ENCODE measurements at regions not wholly inside any gene's neighbourhood (a gene's known extent, or its start where the extent isn't known, plus 50 kb on each side); places are given as distances from the start of the nearest gene placed in this dataset.
A peak's percentile ranks its signal among the peaks of the same experiment; 100 is the strongest.

- no peak overlapping the region for H3K4me3 ChIP-seq (ENCODE audit: low read depth, low read length)
- TF ChIP-seq CTCF (IDR thresholded peaks at IDR 0.05; ENCODE audit: insufficient read depth, low read depth, low read length) = peak; percentile 82
- peak; percentile 62 for DNase-seq (ENCODE audit: low read depth)
These were observed 100.8 kb downstream of the CCER1 start for GRCh38 chr12:90854136-90854689.

- no peak for TF ChIP-seq CTCF (IDR thresholded peaks at IDR 0.05; ENCODE audit: insufficient read depth, low read depth, low read length)
- no peak for DNase-seq (ENCODE audit: low read depth)
- H3K4me3 ChIP-seq (ENCODE audit: low read depth, low read length) = no peak overlapping the region
These were observed 102.9 kb downstream of the CCER1 start for GRCh38 chr12:90851800-90852718.

- no peak for TF ChIP-seq CTCF (IDR thresholded peaks at IDR 0.05; ENCODE audit: insufficient read depth, low read depth, low read length)
- no peak overlapping the region for H3K4me3 ChIP-seq (ENCODE audit: low read depth, low read length)
- peak; percentile 12 for DNase-seq (ENCODE audit: low read depth)
These were observed 112.5 kb downstream of the CCER1 start for GRCh38 chr12:90842477-90842876.

- no peak for DNase-seq (ENCODE audit: low read depth)
- no peak for TF ChIP-seq CTCF (IDR thresholded peaks at IDR 0.05; ENCODE audit: insufficient read depth, low read depth, low read length)
- H3K4me3 ChIP-seq (ENCODE audit: low read depth, low read length) = no peak overlapping the region
These were observed 113.6 kb downstream of the CCER1 start for GRCh38 chr12:90841336-90841735.

- TF ChIP-seq CTCF (IDR thresholded peaks at IDR 0.05; ENCODE audit: insufficient read depth, low read depth, low read length) = no peak
- DNase-seq (ENCODE audit: low read depth) = no peak
- no peak overlapping the region for H3K4me3 ChIP-seq (ENCODE audit: low read depth, low read length)
These were observed 115.6 kb downstream of the CCER1 start for GRCh38 chr12:90839346-90839745.

- TF ChIP-seq CTCF (IDR thresholded peaks at IDR 0.05; ENCODE audit: insufficient read depth, low read depth, low read length) = no peak
- H3K4me3 ChIP-seq (ENCODE audit: low read depth, low read length) = no peak overlapping the region
- peak; percentile 57 for DNase-seq (ENCODE audit: low read depth)
These were observed 118.3 kb downstream of the CCER1 start for GRCh38 chr12:90836689-90837088.
